ENCODE measurements at regions not wholly inside any gene's neighbourhood (a gene's known extent, or its start where the extent isn't known, plus 50 kb on each side); places are given as distances from the start of the nearest gene placed in this dataset.

DNA sequence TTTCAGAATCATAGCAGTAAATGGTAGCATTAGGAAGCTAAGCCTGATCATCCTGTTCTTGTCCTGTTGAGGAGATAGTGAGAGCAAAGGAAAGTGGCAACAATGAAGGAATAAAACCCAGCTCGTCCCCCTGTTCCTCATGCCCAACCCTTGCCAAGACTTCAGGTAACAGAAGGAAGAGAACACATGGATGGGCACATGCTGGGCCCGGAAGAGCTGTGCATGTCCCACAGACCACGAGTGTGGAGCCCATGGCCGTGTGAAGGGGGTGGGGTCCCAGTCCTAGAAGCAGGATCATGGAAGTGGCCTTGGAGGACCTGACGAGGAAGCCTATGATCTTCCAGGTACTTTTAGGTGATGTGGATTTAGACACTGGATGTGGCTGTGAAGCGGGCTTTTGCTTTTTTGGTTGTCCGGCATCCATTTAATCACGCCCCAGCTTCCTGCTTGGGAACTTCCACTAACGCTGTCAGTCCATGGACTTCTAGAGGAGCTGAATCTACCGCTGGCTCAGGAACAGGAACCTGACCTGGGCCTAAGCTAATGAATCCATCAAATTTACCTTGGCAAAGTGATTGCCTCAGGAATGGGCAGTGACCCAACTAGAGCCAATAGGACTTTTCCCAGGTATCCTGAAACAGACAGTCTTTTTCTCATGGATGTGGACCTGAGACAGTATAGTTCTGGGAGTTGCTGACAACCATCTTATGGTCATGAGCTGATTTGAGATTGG is 79.3 kb upstream of the ARMC2 start:
- no peak for DNase-seq
- no peak for TF ChIP-seq POLR2A (IDR thresholded peaks at IDR 0.05)
- TF ChIP-seq, protein P1, sequence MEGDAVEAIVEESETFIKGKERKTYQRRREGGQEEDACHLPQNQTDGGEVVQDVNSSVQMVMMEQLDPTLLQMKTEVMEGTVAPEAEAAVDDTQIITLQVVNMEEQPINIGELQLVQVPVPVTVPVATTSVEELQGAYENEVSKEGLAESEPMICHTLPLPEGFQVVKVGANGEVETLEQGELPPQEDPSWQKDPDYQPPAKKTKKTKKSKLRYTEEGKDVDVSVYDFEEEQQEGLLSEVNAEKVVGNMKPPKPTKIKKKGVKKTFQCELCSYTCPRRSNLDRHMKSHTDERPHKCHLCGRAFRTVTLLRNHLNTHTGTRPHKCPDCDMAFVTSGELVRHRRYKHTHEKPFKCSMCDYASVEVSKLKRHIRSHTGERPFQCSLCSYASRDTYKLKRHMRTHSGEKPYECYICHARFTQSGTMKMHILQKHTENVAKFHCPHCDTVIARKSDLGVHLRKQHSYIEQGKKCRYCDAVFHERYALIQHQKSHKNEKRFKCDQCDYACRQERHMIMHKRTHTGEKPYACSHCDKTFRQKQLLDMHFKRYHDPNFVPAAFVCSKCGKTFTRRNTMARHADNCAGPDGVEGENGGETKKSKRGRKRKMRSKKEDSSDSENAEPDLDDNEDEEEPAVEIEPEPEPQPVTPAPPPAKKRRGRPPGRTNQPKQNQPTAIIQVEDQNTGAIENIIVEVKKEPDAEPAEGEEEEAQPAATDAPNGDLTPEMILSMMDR (IDR thresholded peaks at IDR 0.05): no peak
- Histone ChIP-seq H3K4me3 (replicated peaks in 1 of 3) (no peak overlapping the region), H3K4me1 (peaks cover 0 to 6% of the 10 kb centered on the region in 2 donors), H3K9me3 (no peaks in the 10 kb centered on the region), H3K27ac (no peak overlapping the region), H3K27me3 (no peaks in the 10 kb centered on the region), H3K36me3 (no peaks in the 10 kb centered on the region)
- intact Hi-C loops (cut with DNase I): no loop called here
- 89 to 92% methylated on average over 10 of the region's 10 CpGs for WGBS, 2 donors

DNA sequence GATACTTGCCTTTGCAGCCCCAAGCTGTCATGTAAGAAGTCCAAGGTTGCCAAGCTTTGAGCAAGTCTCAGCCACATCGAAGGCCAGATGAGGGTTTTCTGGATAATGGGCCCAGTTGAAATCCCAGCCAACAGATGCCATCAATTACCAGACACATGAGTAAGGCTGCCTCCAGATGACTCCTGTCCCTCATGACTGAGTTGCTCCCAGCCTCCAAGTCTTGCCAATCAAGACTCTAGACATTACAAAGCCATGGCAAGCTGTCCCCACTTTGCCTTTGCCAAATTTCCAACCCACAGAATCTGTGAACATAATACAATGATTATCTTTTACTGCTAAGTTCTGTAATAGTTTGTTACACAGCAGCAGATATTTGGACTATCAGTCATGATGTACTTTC is 76.8 kb upstream of the ARMC2 start:
- no peak for DNase-seq
- no peaks in the 10 kb centered on the region for H3K9me3 ChIP-seq
- H3K36me3 ChIP-seq: no peaks in the 10 kb centered on the region
- H3K27me3 ChIP-seq: no peaks in the 10 kb centered on the region
- 91 to 100% methylated on average over 1 of the region's 1 CpG for WGBS, 2 donors
- H3K4me3 ChIP-seq (replicated peaks in 1 of 3): no peak overlapping the region
- no peak overlapping the region for H3K27ac ChIP-seq
- peaks cover 0 to 6% of the 10 kb centered on the region in 2 donors for H3K4me1 ChIP-seq
- intact Hi-C loops (cut with DNase I): no loop called here
- TF ChIP-seq, protein P1 (IDR thresholded peaks at IDR 0.05): no peak
- no peak for TF ChIP-seq POLR2A (IDR thresholded peaks at IDR 0.05)

DNA sequence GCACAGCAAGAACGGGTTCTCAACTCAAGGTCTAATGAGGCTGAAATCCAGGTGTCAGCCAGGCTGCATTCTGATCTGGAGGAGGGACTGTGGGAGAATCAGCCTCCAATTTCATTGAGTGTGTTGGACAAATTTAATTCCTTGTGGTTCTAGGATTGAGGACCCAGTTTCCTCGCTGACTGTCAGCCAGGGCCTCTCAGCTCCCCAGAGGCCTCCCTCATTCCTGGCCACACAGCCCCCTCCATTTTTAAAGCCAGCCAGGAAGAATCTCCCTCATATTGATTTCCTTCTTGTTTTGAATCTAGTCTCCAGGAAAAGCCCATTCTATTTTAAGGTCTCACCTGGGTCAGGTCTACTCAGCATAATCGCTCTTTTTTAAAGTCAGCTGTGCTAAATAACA is 73.7 kb upstream of the ARMC2 start:
- no peaks in the 10 kb centered on the region for H3K27me3 ChIP-seq
- WGBS, 2 donors: 91 to 92% methylated on average over 3 of the region's 3 CpGs
- no peak overlapping the region for H3K27ac ChIP-seq
- intact Hi-C loops (cut with DNase I): no loop called here
- H3K9me3 ChIP-seq: no peaks in the 10 kb centered on the region
- TF ChIP-seq POLR2A (IDR thresholded peaks at IDR 0.05): no peak
- TF ChIP-seq, protein P1 (IDR thresholded peaks at IDR 0.05): no peak
- no peaks in the 10 kb centered on the region for H3K4me1 ChIP-seq
- no peaks in the 10 kb centered on the region for H3K36me3 ChIP-seq
- DNase-seq: no peak
- H3K4me3 ChIP-seq (replicated peaks in 1 of 3): no peak overlapping the region

DNA sequence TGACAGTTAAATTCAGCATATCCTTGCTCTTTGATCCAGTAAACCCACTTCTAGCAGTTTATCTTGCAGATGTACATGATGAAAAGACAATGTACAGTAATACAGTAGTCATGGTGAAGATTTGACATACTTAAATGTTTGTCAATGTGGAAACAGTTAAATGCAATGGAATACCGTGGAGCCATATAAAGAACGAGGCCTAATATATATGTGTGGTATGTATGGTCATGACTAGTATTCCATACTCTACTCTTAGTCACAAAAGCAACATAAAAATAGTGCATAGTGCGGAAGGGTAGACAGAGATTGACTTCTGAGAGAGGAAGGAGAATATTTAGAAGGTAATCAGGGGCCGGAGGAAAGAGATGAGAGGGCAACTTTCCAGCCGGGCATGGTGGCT is 70.7 kb upstream of the ARMC2 start:
- DNase-seq: no peak
- TF ChIP-seq, protein P1 (IDR thresholded peaks at IDR 0.05): no peak
- TF ChIP-seq POLR2A (IDR thresholded peaks at IDR 0.05): no peak
- H3K9me3 ChIP-seq: no peaks in the 10 kb centered on the region
- H3K36me3 ChIP-seq: no peaks in the 10 kb centered on the region
- peaks cover 0 to 5% of the 10 kb centered on the region in 2 donors for H3K4me1 ChIP-seq
- H3K27me3 ChIP-seq: no peaks in the 10 kb centered on the region
- intact Hi-C loops (cut with DNase I): no loop called here
- H3K4me3 ChIP-seq (replicated peaks in 1 of 3): no peak overlapping the region
- no peak overlapping the region for H3K27ac ChIP-seq
- WGBS, 2 donors: 92 to 93% methylated on average over 5 of the region's 5 CpGs

DNA sequence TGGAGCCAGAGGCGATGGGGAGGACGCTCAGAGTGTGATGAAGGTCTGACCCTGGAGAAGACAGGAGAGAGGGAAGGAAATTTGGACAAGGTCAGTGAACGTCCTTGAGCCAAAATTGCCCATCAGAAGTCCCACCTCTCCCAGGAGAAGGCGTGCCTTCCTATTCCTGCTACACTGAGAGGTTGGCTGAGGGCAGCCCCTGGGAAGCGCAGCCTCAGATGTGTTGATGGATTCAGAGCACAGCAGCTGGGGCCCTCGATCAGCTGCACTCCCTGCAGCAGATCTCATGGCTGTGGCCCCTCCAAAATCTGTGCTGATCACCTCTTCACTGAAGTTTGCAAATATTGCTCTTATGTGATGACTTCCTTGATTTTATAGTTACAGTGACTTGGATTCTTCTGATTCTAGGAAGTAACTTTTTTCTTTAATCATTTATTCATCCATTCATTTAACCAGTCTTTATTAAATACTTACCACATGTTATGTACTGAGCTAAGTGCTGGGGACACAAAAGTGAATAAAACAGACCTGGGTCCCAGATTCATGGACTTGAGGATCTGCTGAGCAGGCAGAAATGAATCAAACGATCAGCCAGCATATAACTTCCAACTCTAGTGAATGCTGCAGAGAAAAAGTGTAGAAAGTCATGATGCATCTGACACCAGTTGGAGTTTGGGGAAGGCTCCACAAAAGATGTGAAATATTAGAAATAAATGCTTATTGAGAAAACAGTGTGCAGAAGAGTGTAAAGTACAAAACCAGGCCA is 69.6 kb upstream of the ARMC2 start:
- Histone ChIP-seq H3K36me3 (no peaks in the 10 kb centered on the region), H3K4me3 (replicated peaks in 1 of 3) (no peak overlapping the region), H3K4me1 (peaks cover 0 to 5% of the 10 kb centered on the region in 2 donors), H3K27me3 (no peaks in the 10 kb centered on the region), H3K9me3 (no peaks in the 10 kb centered on the region), H3K27ac (no peak overlapping the region)
- intact Hi-C loops (cut with DNase I): no loop called here
- DNase-seq: no peak
- 91 to 92% methylated on average over 7 of the region's 7 CpGs for WGBS, 2 donors
- TF ChIP-seq, protein P1 (IDR thresholded peaks at IDR 0.05): no peak
- TF ChIP-seq POLR2A (IDR thresholded peaks at IDR 0.05): no peak

Measured in thyroid gland (tissue), 4 donors.